Right lung (tissue), 2 donors: ENCODE measurements at regions not wholly inside any gene's neighbourhood (a gene's known extent, or its start where the extent isn't known, plus 50 kb on each side); places are given as distances from the start of the nearest gene placed in this dataset.
"Not testable (repeated sequence)": the region's sequence is repeated elsewhere in the genome, so short reads cannot be mapped to it uniquely, and the experiment has no call there.

Source experiments
- DNase-seq, 2 donors: peaks; one replicate each; pipeline ENCODE4 v3.0.0-alpha.2; 2013

- DNase-seq: no peak
These were observed 170.8 kb downstream of the SUCLG1 start for GRCh38 chr2:84288293-84288692.

DNA sequence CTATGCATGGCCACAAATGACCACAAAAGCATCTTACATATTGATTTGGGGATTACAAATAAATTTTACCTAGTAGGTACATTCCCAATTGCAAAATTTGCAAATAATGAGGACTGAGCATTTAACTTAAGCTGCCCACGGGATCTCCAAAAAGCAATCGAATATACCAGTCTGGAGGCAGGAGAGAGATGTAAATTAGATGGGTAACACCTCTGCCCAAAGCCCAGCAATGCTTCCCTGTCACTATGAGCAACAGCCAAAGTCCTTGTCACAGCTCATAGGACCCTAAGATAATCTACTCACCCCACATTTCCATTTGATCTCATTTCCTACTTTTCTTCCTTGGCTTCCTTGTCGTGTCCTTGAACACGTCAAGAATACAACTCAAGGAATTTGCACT lies 172.2 kb downstream of the SUCLG1 start:
- DNase-seq: no peak

- DNase-seq: no peak
These were observed 173.9 kb downstream of the SUCLG1 start for GRCh38 chr2:84285056-84285747.

DNA sequence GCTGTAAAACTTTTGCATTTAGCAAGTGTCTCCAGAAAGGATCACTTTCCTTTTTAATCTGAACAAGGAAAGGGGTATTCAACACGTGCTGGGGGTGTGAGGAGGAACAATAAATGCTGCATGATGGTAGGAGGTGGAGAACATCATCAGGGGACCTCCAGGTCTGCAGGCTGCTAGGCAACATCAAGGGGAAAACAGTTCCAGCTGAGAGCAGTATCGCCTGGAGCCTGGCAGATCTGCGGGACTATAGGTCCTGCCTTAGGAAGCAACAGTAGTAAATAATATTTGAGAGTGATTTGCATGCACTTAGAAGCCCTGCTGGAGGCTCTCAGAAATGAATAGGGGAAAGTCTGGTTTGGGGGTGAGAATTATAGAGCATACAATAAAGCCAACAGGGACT lies 175.6 kb downstream of the SUCLG1 start:
- no peak for DNase-seq

GRCh38 chr2:84281510-84281909 lies 177.6 kb downstream of the SUCLG1 start:
- no peak for DNase-seq

DNA sequence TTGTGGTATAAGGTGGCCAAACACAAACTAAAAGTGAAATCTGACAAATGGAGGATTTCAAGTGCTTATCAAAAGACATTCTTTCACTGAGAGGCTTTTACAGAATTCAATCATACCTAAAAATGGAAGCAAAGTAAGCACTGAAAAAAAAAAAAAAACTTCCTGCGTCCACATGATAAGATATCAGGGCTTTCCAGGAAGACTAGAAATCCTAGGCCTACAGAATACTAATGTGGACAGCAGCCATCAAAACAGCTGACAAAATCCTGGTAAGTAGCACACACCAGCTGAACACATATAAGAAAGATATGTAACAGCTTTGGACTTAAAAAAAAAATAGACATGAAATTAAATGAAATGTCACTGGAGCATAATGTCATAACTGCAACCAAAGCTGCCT lies 178.2 kb downstream of the SUCLG1 start:
- DNase-seq: no peak

DNA sequence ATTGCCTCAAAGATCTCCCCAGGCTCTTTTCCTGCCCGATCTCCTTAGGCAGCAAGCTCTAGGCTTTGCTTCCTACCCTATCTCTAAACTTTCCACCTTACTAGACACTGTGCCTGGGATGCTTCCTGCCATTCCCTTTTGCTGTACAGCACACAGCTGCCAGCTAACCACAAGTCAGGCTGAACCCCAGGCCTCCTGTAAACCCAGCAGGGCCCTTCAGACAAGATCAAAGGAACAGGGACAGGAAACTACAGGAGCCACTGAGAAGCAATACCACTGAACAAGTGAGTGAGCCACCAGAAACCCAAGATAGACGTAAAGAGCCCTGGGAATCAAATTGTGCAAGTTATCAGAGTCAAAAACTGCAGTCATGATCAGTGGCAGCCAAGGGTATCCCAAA lies 180.7 kb downstream of the SUCLG1 start:
- no peak for DNase-seq

DNA sequence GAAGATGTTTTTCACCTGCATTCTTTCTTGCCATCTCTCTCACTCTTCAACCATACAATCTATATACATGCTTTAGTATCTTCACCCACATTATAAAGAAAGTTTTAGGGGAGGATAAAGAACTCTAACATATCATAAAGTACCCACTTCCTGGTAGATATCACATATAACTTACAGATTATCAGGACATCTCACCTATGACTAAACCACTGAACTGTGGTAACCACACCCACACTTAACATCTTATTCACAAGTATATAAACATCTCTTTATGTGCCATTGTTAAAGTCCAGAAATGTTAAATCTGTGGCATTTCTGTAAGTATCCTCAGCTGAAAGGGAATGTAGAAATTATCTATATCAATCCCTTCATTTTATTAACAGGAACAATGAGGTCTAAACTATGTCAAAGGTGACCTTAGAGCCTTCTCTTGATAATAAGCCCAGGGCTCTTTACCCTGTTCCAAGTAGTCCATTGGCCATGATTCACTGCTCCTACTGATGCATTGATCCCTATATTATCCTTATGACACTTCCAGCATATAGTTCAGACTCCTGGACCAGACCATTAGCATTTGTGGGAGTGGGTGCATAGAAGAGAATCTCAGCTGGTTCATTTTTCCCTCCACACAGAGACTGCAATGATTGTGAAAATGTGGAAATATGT lies 182.4 kb downstream of the SUCLG1 start:
- no peak for DNase-seq

GRCh38 chr2:84273406-84273805 lies 185.7 kb downstream of the SUCLG1 start:
- no peak for DNase-seq

DNA sequence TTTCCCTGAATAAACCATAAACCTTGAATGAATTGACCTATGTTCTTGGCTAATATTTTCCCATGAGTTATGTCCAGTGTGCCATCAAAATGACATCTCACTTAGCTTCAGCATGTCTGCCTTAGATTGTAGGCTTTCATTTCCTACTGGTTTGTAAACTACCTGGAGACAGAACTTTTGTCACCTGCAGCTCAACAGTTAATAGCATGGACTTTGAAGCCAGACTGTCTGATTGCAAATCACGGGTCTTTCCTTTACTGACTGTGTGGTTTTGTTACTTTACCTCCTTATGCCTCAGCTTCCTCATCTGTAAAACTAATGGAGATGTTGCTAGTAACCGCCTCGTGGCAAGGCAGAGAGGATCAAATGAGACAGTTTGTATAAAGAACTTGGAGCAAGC lies 187.1 kb downstream of the SUCLG1 start:
- DNase-seq: no peak

DNA sequence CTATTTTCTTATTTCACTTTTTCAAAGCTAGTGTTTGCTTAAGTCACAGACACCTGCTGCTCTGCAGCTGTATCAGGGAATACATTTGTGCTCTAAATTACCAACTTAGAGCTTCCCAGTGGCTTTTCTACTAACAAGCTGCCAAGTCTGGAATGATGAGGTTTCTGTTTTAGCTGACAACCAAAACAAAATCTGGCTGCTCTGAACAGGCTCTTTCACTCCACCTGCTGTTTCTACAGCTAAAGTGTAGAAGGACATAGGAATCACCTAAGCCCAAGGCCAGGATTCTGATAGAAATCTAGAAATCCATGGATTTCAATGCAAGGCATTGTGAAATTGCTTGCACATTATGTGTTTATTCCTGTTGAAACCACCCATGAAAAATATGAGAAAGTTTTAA lies 201.2 kb downstream of the SUCLG1 start:
- peak; percentile 8 to 17 for DNase-seq

- DNase-seq: no peak
These were observed 207.3 kb downstream of the SUCLG1 start for GRCh38 chr2:84251651-84252302.

- no peak for DNase-seq
These were observed 209.9 kb downstream of the SUCLG1 start for GRCh38 chr2:84249140-84249539.

DNA sequence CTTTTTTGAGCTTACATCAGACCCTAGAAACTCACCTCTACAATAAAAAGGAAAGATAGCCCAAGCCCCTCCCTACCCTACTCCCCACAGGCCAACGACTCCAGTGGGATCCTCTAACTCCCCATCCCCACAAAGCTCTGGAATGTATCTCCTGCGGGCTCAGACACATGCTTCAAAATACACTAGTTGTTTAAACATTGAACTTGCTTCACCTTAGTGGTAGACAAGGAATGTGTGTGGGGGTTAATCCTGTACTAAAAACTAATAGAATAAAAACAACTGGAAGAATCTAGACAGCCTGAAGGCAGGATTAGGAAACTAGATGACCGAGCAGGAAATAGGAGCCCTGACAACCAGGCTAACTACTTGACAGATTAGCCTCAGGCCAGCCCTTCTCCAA lies 211.5 kb downstream of the SUCLG1 start:
- no peak for DNase-seq

GRCh38 chr2:84243788-84244733 lies 215.0 kb downstream of the SUCLG1 start:
- DNase-seq: peak in 1 of 2 donors; percentile 8

DNA sequence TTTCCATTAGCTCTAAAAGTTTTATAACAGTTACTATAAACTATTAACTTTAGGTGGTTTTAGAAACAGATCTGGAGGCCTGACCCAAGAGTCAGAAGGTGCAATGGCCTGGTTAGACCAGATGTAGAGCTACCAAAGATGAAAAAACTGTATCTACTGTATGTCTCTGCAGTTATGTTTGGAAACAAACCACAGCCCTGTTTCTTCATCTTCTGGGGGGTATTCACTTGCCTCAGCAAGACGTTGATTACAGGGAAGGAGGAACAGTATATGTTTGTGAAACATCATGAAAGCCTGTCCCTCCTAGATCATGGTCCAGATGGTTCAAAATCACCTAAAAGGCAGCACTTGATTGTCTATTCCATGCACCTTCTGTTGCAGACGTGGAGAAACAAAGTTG lies 220.2 kb downstream of the SUCLG1 start:
- no peak for DNase-seq

- DNase-seq: no peak
These were observed 222.8 kb downstream of the SUCLG1 start for GRCh38 chr2:84236288-84236687.

DNA sequence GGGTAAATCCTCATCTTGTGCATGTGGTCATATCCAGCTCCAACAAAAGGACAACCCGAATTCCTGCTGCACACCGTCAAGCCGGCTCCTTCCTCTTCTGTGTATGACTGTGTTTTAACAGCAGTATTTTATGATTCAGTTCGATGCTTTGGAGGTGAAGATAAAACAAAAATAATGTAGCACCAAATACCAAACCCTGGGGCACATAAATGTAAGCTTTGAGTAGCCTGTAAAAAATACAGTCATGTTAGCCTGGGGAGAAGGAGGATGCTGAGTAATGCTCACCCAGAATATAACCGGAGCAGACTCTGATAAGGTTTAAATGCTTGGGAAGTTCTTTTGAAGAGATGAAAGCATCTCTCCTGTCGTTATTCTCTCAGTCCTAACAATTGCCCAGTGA lies 225.0 kb downstream of the SUCLG1 start:
- no peak for DNase-seq

- no peak for DNase-seq
These were observed 227.6 kb downstream of the SUCLG1 start for GRCh38 chr2:84231478-84231877.

- no peak for DNase-seq
These were observed 235.0 kb downstream of the SUCLG1 start for GRCh38 chr2:84224121-84224520.

DNA sequence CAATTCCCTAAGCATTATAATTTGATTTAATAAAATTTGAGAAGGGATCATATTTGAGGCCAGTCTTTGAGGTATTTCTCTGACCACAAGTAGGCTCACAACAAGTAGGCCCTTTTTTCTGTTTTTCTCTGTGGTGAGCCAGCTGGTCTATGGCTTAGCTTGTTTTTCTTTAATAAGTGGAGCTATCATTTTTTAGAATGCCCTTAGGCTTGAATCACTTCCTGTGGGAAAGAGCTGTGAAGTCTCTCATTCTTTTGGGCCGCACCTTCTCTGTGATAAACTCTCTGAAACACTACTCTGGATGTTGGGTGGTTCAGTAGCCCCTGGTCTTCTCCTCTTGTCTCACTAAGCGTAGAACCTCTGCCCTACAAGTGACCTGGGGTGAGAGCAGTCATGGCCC lies 235.9 kb downstream of the SUCLG1 start:
- no peak for DNase-seq

GRCh38 chr2:84221102-84221501 lies 238.0 kb downstream of the SUCLG1 start:
- DNase-seq: not testable (repeated sequence)
